Hepatocyte (in vitro differentiated cells): ENCODE measurements at regions not wholly inside any gene's neighbourhood (a gene's known extent, or its start where the extent isn't known, plus 50 kb on each side); places are given as distances from the start of the nearest gene placed in this dataset.

Experiments used
- CTCF ChIP-seq: fragments of 200-600 bp; sonication (generic); IDR thresholded peaks from 2 replicates; pipeline ENCODE4 v1.5.1; 2016; ENCODE audit warnings: antibody characterized with exemption, mild to moderate bottlenecking; ENCODE audit not compliant: poor library complexity
- EZH2 ChIP-seq: fragments of 200-600 bp; sonication (generic); IDR thresholded peaks from 2 replicates; pipeline ENCODE4 v1.6.1; 2016; ENCODE audit warnings: antibody characterized with exemption, mild to moderate bottlenecking, borderline replicate concordance
- EZH2phosphoT487 ChIP-seq: fragments of 200-600 bp; sonication (generic); IDR thresholded peaks from one replicate; pipeline ENCODE4 v1.6.1; 2018; ENCODE audit warnings: antibody characterized with exemption, mild to moderate bottlenecking, low read depth, moderate library complexity; ENCODE audit not compliant: unreplicated experiment, severe bottlenecking

- TF ChIP-seq CTCF (no peak), EZH2 (no peak), EZH2phosphoT487 (no peak)
These were observed 149.1 kb upstream of the CALCR start for GRCh38 chr7:93723424-93724124.
